GM12878 (cell line): ENCODE measurements at regions not wholly inside any gene's neighbourhood (a gene's known extent, or its start where the extent isn't known, plus 50 kb on each side); places are given as distances from the start of the nearest gene placed in this dataset.

Experiments
- CHD4 ChIP-seq: fragments of 200-600 bp; sonication (generic); IDR thresholded peaks from 2 replicates; pipeline ENCODE4 v1.6.1; 2016; ENCODE audit warnings: mild to moderate bottlenecking
- EGR1 ChIP-seq, 2 experiments: IDR thresholded peaks; 1 replicate in 1 of 2; 2 replicates in 1 of 2; pipeline ENCODE4 v1.6.1; 2011 to 2012; ENCODE audit warnings: low read depth in 2 of 2, low read length in 2 of 2, borderline replicate concordance in 1 of 2, mild to moderate bottlenecking in 1 of 2, moderate library complexity in 1 of 2
- MYC ChIP-seq: IDR thresholded peaks from 2 replicates; pipeline ENCODE4 v1.6.1; 2011; ENCODE audit warnings: mild to moderate bottlenecking, low read length, moderate library complexity, inconsistent platforms; ENCODE audit not compliant: insufficient read depth, insufficient replicate concordance, insufficient read length, severe bottlenecking
- NFIC ChIP-seq: IDR thresholded peaks from 2 replicates; pipeline ENCODE4 v1.6.1; 2012; ENCODE audit warnings: low read depth, mild to moderate bottlenecking, inconsistent platforms, low read length, moderate library complexity
- RAD21 ChIP-seq: IDR thresholded peaks from 2 replicates; pipeline ENCODE4 v1.6.1; 2011; ENCODE audit warnings: mild to moderate bottlenecking, low read depth, low read length, moderate library complexity; ENCODE audit not compliant: insufficient read depth
- SIN3A ChIP-seq: IDR thresholded peaks from 2 replicates; pipeline ENCODE4 v1.6.1; 2012; ENCODE audit warnings: low read depth, low read length, improper control_type of control experiment
- SMARCA5 ChIP-seq: fragments of 450-650 bp; IDR thresholded peaks from 2 replicates; pipeline ENCODE4 v1.6.1; 2017; ENCODE audit warnings: mild to moderate bottlenecking
- SMC3 ChIP-seq: IDR thresholded peaks from 2 replicates; pipeline ENCODE4 v1.6.1; 2011; ENCODE audit warnings: low read length, improper control_type of control experiment, borderline replicate concordance
- TCF7 ChIP-seq: IDR thresholded peaks from 2 replicates; pipeline ENCODE4 v1.6.1; 2014; ENCODE audit warnings: antibody characterized with exemption, borderline replicate concordance
- ZZZ3 ChIP-seq: IDR thresholded peaks from 2 replicates; pipeline ENCODE4 v1.6.1; 2011; ENCODE audit warnings: low read depth; ENCODE audit not compliant: control insufficient read depth, insufficient read length
- TF ChIP-seq, protein P1 (sequence below): IDR thresholded peaks from 2 replicates; pipeline ENCODE4 v1.6.1; 2012; ENCODE audit warnings: low read length, inconsistent platforms
- TF ChIP-seq, protein P2 (sequence below), 3 experiments: IDR thresholded peaks in 2 of 3; conservative IDR thresholded peaks in 1 of 3; 2 replicates each; pipeline ENCODE4 v1.5.1; 2011; ENCODE audit warnings: low read depth in 3 of 3, low read length in 3 of 3, mild to moderate bottlenecking in 3 of 3, control low read depth in 2 of 3, moderate library complexity in 2 of 3, inconsistent platforms in 1 of 3, mixed read lengths in 1 of 3; ENCODE audit not compliant: control insufficient read depth in 2 of 3, insufficient read depth in 1 of 3; ENCODE audit errors: extremely low read depth in 1 of 3
- TF ChIP-seq, protein P3 (sequence below): IDR thresholded peaks from 2 replicates; pipeline ENCODE4 v1.6.1; 2012; ENCODE audit warnings: mild to moderate bottlenecking, low read depth, low read length

DNA sequence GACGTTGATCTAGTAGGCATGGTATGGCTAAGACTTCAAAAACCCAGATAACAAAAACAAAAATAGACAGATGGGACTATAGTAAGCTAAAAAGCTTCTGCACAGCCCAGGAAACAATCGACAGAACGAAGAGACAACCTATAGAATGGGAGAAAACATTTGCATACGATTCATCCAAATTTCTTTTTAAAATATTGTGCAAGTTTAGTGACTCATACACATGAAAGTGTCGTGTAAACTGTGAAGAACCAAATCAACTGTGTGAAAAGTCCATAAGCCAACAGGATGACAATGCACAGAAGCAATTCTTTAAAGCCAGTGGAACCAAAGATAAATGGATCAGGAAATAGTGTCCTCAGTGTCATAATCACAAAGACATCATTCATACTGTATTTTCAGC is 671.1 kb downstream of the RNF144A start:
- TF ChIP-seq TCF7 (no peak), NFIC (no peak), RAD21 (no peak), EGR1 (IDR thresholded peaks at IDR 0.05; ENCODE audit: borderline replicate concordance in 1 of 2, low read depth in 2 of 2, low read length in 2 of 2) (no peak), MYC (no peak), CHD4 (no peak), ZZZ3 (no peak), SMARCA5 (no peak), SIN3A (no peak), SMC3 (no peak)
- TF ChIP-seq, protein P1, sequence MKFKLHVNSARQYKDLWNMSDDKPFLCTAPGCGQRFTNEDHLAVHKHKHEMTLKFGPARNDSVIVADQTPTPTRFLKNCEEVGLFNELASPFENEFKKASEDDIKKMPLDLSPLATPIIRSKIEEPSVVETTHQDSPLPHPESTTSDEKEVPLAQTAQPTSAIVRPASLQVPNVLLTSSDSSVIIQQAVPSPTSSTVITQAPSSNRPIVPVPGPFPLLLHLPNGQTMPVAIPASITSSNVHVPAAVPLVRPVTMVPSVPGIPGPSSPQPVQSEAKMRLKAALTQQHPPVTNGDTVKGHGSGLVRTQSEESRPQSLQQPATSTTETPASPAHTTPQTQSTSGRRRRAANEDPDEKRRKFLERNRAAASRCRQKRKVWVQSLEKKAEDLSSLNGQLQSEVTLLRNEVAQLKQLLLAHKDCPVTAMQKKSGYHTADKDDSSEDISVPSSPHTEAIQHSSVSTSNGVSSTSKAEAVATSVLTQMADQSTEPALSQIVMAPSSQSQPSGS = no peak
- TF ChIP-seq, protein P2, sequence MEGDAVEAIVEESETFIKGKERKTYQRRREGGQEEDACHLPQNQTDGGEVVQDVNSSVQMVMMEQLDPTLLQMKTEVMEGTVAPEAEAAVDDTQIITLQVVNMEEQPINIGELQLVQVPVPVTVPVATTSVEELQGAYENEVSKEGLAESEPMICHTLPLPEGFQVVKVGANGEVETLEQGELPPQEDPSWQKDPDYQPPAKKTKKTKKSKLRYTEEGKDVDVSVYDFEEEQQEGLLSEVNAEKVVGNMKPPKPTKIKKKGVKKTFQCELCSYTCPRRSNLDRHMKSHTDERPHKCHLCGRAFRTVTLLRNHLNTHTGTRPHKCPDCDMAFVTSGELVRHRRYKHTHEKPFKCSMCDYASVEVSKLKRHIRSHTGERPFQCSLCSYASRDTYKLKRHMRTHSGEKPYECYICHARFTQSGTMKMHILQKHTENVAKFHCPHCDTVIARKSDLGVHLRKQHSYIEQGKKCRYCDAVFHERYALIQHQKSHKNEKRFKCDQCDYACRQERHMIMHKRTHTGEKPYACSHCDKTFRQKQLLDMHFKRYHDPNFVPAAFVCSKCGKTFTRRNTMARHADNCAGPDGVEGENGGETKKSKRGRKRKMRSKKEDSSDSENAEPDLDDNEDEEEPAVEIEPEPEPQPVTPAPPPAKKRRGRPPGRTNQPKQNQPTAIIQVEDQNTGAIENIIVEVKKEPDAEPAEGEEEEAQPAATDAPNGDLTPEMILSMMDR (IDR thresholded peaks at IDR 0.05 in 2 of 3, conservative IDR thresholded peaks at IDR 0.05 in 1 of 3; ENCODE audit: control insufficient read depth in 2 of 3, extremely low read depth in 1 of 3, insufficient read depth in 1 of 3, low read depth in 3 of 3, low read length in 3 of 3) = no peak
- TF ChIP-seq, protein P3, sequence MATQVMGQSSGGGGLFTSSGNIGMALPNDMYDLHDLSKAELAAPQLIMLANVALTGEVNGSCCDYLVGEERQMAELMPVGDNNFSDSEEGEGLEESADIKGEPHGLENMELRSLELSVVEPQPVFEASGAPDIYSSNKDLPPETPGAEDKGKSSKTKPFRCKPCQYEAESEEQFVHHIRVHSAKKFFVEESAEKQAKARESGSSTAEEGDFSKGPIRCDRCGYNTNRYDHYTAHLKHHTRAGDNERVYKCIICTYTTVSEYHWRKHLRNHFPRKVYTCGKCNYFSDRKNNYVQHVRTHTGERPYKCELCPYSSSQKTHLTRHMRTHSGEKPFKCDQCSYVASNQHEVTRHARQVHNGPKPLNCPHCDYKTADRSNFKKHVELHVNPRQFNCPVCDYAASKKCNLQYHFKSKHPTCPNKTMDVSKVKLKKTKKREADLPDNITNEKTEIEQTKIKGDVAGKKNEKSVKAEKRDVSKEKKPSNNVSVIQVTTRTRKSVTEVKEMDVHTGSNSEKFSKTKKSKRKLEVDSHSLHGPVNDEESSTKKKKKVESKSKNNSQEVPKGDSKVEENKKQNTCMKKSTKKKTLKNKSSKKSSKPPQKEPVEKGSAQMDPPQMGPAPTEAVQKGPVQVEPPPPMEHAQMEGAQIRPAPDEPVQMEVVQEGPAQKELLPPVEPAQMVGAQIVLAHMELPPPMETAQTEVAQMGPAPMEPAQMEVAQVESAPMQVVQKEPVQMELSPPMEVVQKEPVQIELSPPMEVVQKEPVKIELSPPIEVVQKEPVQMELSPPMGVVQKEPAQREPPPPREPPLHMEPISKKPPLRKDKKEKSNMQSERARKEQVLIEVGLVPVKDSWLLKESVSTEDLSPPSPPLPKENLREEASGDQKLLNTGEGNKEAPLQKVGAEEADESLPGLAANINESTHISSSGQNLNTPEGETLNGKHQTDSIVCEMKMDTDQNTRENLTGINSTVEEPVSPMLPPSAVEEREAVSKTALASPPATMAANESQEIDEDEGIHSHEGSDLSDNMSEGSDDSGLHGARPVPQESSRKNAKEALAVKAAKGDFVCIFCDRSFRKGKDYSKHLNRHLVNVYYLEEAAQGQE = no peak
